GM12875 (cell line): ENCODE measurements at regions not wholly inside any gene's neighbourhood (a gene's known extent, or its start where the extent isn't known, plus 50 kb on each side); places are given as distances from the start of the nearest gene placed in this dataset.
"Not testable (repeated sequence)": the region's sequence is repeated elsewhere in the genome, so short reads cannot be mapped to it uniquely, and the experiment has no call there.

Experiments
- H3K4me3 ChIP-seq: one replicate; pipeline ENCODE4 v1.5.1; 2011; ENCODE audit warnings: low read depth, low read length, control low read depth
- CTCF ChIP-seq: IDR thresholded peaks from 2 replicates; pipeline ENCODE4 v1.5.1; 2011; ENCODE audit warnings: low read depth, mild to moderate bottlenecking, control low read depth, inconsistent platforms, low read length, moderate library complexity, borderline replicate concordance; ENCODE audit not compliant: insufficient read depth

- no peak for TF ChIP-seq CTCF
- H3K4me3 ChIP-seq = no peak overlapping the region
Measured at GRCh38 chr2:77873506-77873905, 351.3 kb upstream of the LRRTM4 start.

GRCh38 chr2:77900211-77900610, 378.0 kb upstream of the LRRTM4 start:
- not testable (repeated sequence) for H3K4me3 ChIP-seq

- no peak overlapping the region for H3K4me3 ChIP-seq
- TF ChIP-seq CTCF = no peak
Measured at GRCh38 chr2:77910136-77910535, 388.0 kb upstream of the LRRTM4 start.

- no peak overlapping the region for H3K4me3 ChIP-seq
- TF ChIP-seq CTCF = no peak
Measured at GRCh38 chr2:77920838-77921366, 398.7 kb upstream of the LRRTM4 start.

- no peak for TF ChIP-seq CTCF
- no peak overlapping the region for H3K4me3 ChIP-seq
Measured at GRCh38 chr2:77922567-77922966, 400.4 kb upstream of the LRRTM4 start.

GRCh38 chr2:77937366-77937765, 415.2 kb upstream of the LRRTM4 start:
- no peak for TF ChIP-seq CTCF
- no peak overlapping the region for H3K4me3 ChIP-seq

GRCh38 chr2:77938462-77938861, 416.3 kb upstream of the LRRTM4 start:
- no peak for TF ChIP-seq CTCF
- no peak overlapping the region for H3K4me3 ChIP-seq

- TF ChIP-seq CTCF = no peak
- H3K4me3 ChIP-seq = no peak overlapping the region
Measured at GRCh38 chr2:77939370-77939769, 417.2 kb upstream of the LRRTM4 start.
